ENCODE measurements at regions not wholly inside any gene's neighbourhood (a gene's known extent, or its start where the extent isn't known, plus 50 kb on each side); places are given as distances from the start of the nearest gene placed in this dataset.

- Mint-ChIP-seq H3K27ac (no peak overlapping the region), H3K4me1 (no peaks in the 10 kb centered on the region), H3K36me3 (ENCODE audit: low read depth) (no peaks in the 10 kb centered on the region), H3K4me3 (no peak overlapping the region), H3K27me3 (ENCODE audit: low read depth, poor library complexity) (no peaks in the 10 kb centered on the region), H3K9me3 (no peaks in the 10 kb centered on the region)
- DNase-seq: no peak
- no peak for TF ChIP-seq CTCF (IDR thresholded peaks at IDR 0.05)
Measured at GRCh38 chr10:111677759-111678158, 505.8 kb downstream of the GPAM start.

GRCh38 chr10:111686796-111687195 lies 496.8 kb downstream of the GPAM start:
- no peak for TF ChIP-seq CTCF (IDR thresholded peaks at IDR 0.05)
- Mint-ChIP-seq H3K9me3 (peaks cover 15% of the 10 kb centered on the region), H3K4me1 (no peaks in the 10 kb centered on the region), H3K27me3 (ENCODE audit: low read depth, poor library complexity) (no peaks in the 10 kb centered on the region), H3K36me3 (ENCODE audit: low read depth) (no peaks in the 10 kb centered on the region), H3K27ac (no peak overlapping the region), H3K4me3 (no peak overlapping the region)
- DNase-seq: no peak

- H3K36me3 Mint-ChIP-seq (ENCODE audit: low read depth): no peaks in the 10 kb centered on the region
- H3K27me3 Mint-ChIP-seq (ENCODE audit: low read depth, poor library complexity): no peaks in the 10 kb centered on the region
- no peak overlapping the region for H3K27ac Mint-ChIP-seq
- DNase-seq: no peak
- no peaks in the 10 kb centered on the region for H3K4me1 Mint-ChIP-seq
- no peak for TF ChIP-seq CTCF (IDR thresholded peaks at IDR 0.05)
- H3K4me3 Mint-ChIP-seq: no peak overlapping the region
- H3K9me3 Mint-ChIP-seq: no peaks in the 10 kb centered on the region
Measured at GRCh38 chr10:111698711-111699110, 484.9 kb downstream of the GPAM start.

- Mint-ChIP-seq H3K4me3 (no peak overlapping the region), H3K9me3 (no peaks in the 10 kb centered on the region), H3K27me3 (ENCODE audit: low read depth, poor library complexity) (no peaks in the 10 kb centered on the region), H3K27ac (no peak overlapping the region), H3K36me3 (ENCODE audit: low read depth) (no peaks in the 10 kb centered on the region), H3K4me1 (no peaks in the 10 kb centered on the region)
- TF ChIP-seq CTCF (IDR thresholded peaks at IDR 0.05): no peak
- no peak for DNase-seq
Measured at GRCh38 chr10:111703986-111704385, 479.6 kb downstream of the GPAM start.

- no peak overlapping the region for H3K27ac Mint-ChIP-seq
- H3K9me3 Mint-ChIP-seq: no peaks in the 10 kb centered on the region
- H3K36me3 Mint-ChIP-seq (ENCODE audit: low read depth): no peaks in the 10 kb centered on the region
- no peaks in the 10 kb centered on the region for H3K4me1 Mint-ChIP-seq
- no peak overlapping the region for H3K4me3 Mint-ChIP-seq
- H3K27me3 Mint-ChIP-seq (ENCODE audit: low read depth, poor library complexity): peaks cover 7% of the 10 kb centered on the region
- DNase-seq: no peak
- TF ChIP-seq CTCF (IDR thresholded peaks at IDR 0.05): no peak
Measured at GRCh38 chr10:111705021-111705420, 478.5 kb downstream of the GPAM start.

- no peak for TF ChIP-seq CTCF (IDR thresholded peaks at IDR 0.05)
- no peak overlapping the region for H3K4me3 Mint-ChIP-seq
- no peak for DNase-seq
- no peak overlapping the region for H3K27ac Mint-ChIP-seq
- H3K27me3 Mint-ChIP-seq (ENCODE audit: low read depth, poor library complexity): peaks cover 7% of the 10 kb centered on the region
- H3K9me3 Mint-ChIP-seq: no peaks in the 10 kb centered on the region
- no peaks in the 10 kb centered on the region for H3K36me3 Mint-ChIP-seq (ENCODE audit: low read depth)
- H3K4me1 Mint-ChIP-seq: no peaks in the 10 kb centered on the region
Measured at GRCh38 chr10:111706331-111706730, 477.2 kb downstream of the GPAM start.
